B cell (primary cell): ENCODE measurements at regions not wholly inside any gene's neighbourhood (a gene's known extent, or its start where the extent isn't known, plus 50 kb on each side); places are given as distances from the start of the nearest gene placed in this dataset.

Experiments used
- ATAC-seq: fragments of 200-7000 bp; cut with Tn5 transposase; one replicate; pipeline ENCODE4 v1.10.0; 2021; ENCODE audit warnings: low read depth, mild to moderate bottlenecking, moderate number of reproducible peaks, moderate library complexity
- CTCF ChIA-PET: fragments of 350-600 bp; sonication (Branson Sonifier 250); formaldehyde crosslinking; loops from one replicate; lab custom pipeline; 2021; ENCODE audit warnings: antibody characterized with exemption, inconsistent platforms; lab: Charles Lee
- POLR2A ChIA-PET: fragments of 350-600 bp; sonication (Branson Sonifier 250); formaldehyde crosslinking; loops from one replicate; lab custom pipeline; 2021; ENCODE audit warnings: antibody characterized with exemption; lab: Charles Lee
- DNase-seq: peaks from one replicate; pipeline ENCODE4 v3.0.0; 2013
- H2AFZ ChIP-seq: 2 replicates; pipeline ENCODE4 v1.6.1; 2012; ENCODE audit warnings: mild to moderate bottlenecking, low read depth, low read length; ENCODE audit not compliant: insufficient read depth, poor library complexity, severe bottlenecking
- H3K27ac ChIP-seq, 2 donors: 1 replicate in 1 of 2; 2 replicates in 1 of 2; pipeline ENCODE4 v1.5.1; 2012 to 2013; ENCODE audit warnings: low read length in 2 of 2, mild to moderate bottlenecking in 2 of 2, moderate library complexity in 1 of 2
- H3K27me3 ChIP-seq, 4 experiments: fragments of 200-600 bp in 1 of 4; sonication (generic) in 1 of 4; replicated peaks in 1 of 4; 1 replicate in 2 of 4; 2 replicates in 2 of 4; pipeline versions ENCODE4 v1.6.1 to v1.7.0; 2013 to 2016; ENCODE audit warnings: low read length in 3 of 4, mild to moderate bottlenecking in 2 of 4, mixed read lengths in 1 of 4, moderate library complexity in 1 of 4; ENCODE audit not compliant: insufficient read depth in 4 of 4, control insufficient read depth in 3 of 4; ENCODE audit errors: control extremely low read depth in 1 of 4
- H3K36me3 ChIP-seq, 2 experiments: replicated peaks in 1 of 2; 1 replicate in 1 of 2; 2 replicates in 1 of 2; pipeline versions ENCODE4 v1.6.1 to v1.7.1; 2013; ENCODE audit warnings: low read length in 1 of 2; ENCODE audit not compliant: insufficient read depth in 2 of 2, control insufficient read depth in 1 of 2; ENCODE audit errors: control extremely low read depth in 1 of 2, extremely low read depth in 1 of 2
- H3K4me1 ChIP-seq, 2 donors: fragments of 200-600 bp in 1 of 2; sonication (generic) in 1 of 2; 1 replicate in 1 of 2; 2 replicates in 1 of 2; pipeline versions ENCODE4 v1.5.1 to v1.6.1; 2013 to 2017; ENCODE audit warnings: low read length in 2 of 2; ENCODE audit not compliant: control insufficient read depth in 2 of 2, insufficient read depth in 2 of 2
- H3K4me2 ChIP-seq: replicated peaks from 2 replicates; pipeline ENCODE3; 2012; ENCODE audit warnings: mild to moderate bottlenecking, low read depth, low read length; ENCODE audit not compliant: poor library complexity, severe bottlenecking
- H3K4me3 ChIP-seq, 5 experiments: fragments of 200-600 bp in 1 of 5; sonication (generic) in 1 of 5; 1 replicate in 3 of 5; 2 replicates in 2 of 5; pipeline versions ENCODE4 v1.5.1 to v1.7.0; 2011 to 2016; ENCODE audit warnings: low read length in 4 of 5, mild to moderate bottlenecking in 4 of 5, low read depth in 2 of 5, control low read depth in 1 of 5, moderate library complexity in 1 of 5; ENCODE audit not compliant: insufficient read depth in 1 of 5; ENCODE audit errors: control extremely low read depth in 1 of 5, extremely low read depth in 1 of 5
- H3K79me2 ChIP-seq: fragments of 200-600 bp; sonication (generic); one replicate; pipeline ENCODE4 v1.6.0; 2016; ENCODE audit warnings: low read length; ENCODE audit not compliant: control insufficient read depth, insufficient read depth
- H3K9ac ChIP-seq: fragments of 200-600 bp; sonication (generic); 2 replicates; pipeline ENCODE4 v1.6.1; 2017; ENCODE audit warnings: mild to moderate bottlenecking, low read length, moderate library complexity
- H3K9me3 ChIP-seq, 3 donors: one replicate each; pipeline versions ENCODE4 v1.6.1 to v1.7.1; 2013; ENCODE audit warnings: low read length in 2 of 3; ENCODE audit not compliant: control insufficient read depth in 2 of 3, insufficient read depth in 1 of 3; ENCODE audit errors: control extremely low read depth in 1 of 3
- H4K20me1 ChIP-seq: 2 replicates; pipeline ENCODE4 v1.6.0; 2012; ENCODE audit warnings: mild to moderate bottlenecking, low read length; ENCODE audit not compliant: insufficient read depth, control insufficient read depth, poor library complexity, severe bottlenecking
- H3K27ac Mint-ChIP-seq: one replicate; pipeline ENCODE4 v1.8.0; 2021; ENCODE audit warnings: mixed read lengths
- H3K27me3 Mint-ChIP-seq: one replicate; pipeline ENCODE4 v1.8.0; 2021; ENCODE audit warnings: mixed read lengths
- H3K4me1 Mint-ChIP-seq: one replicate; pipeline ENCODE4 v1.8.0; 2021; ENCODE audit warnings: mixed read lengths
- H3K4me3 Mint-ChIP-seq: one replicate; pipeline ENCODE4 v1.8.0; 2021; ENCODE audit warnings: mixed read lengths
- H3K9me3 Mint-ChIP-seq: one replicate; pipeline ENCODE4 v1.8.0; 2022; ENCODE audit warnings: mixed read lengths; ENCODE audit not compliant: insufficient read depth
- EZH2 ChIP-seq: IDR thresholded peaks from 2 replicates; pipeline ENCODE4 v1.6.1; 2012; ENCODE audit warnings: borderline replicate concordance, low read depth, mild to moderate bottlenecking, moderate library complexity, low read length; ENCODE audit not compliant: insufficient read depth, poor library complexity, severe bottlenecking
- WGBS: methylation state at CpG from one replicate; pipeline ENCODE4 v1.1.5; 2013; ENCODE audit warnings: missing lambda C conversion rate; ENCODE audit not compliant: insufficient coverage; 5-methylcytosine and 5-hydroxymethylcytosine counted together
- intact Hi-C: fragments of 100-400 bp; cut with micrococcal nuclease; formaldehyde crosslinking; loops from one replicate; pipeline ENCODE4 v1.10.0; 2022
- TF ChIP-seq, protein P1 (sequence below): fragments of 200-600 bp; IDR thresholded peaks from one replicate; pipeline ENCODE4 v1.8.0; 2022; ENCODE audit warnings: antibody characterized with exemption, mild to moderate bottlenecking

DNA sequence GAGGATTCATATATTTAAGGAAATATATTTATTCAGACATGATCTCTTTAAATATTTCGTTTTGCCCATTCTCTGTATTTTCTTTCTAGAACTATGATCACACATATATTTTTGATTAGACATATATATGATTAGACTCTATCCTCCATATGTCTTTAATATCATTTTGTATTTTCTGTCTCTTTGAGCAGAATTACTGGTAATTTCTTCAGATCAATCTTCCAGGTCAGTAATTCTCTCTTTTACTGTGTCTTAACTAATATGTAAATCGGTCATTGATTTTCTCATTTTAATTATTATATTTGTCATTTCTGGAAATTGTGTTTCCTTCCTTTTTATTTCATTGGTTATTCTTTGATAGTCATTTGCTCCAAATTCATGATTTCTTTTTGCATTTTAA is 586.2 kb downstream of the NR2F2 start:
- no peak for DNase-seq
- no peak for ATAC-seq
- intact Hi-C loops, result no loop called here
- H3K4me2 ChIP-seq, result no peak overlapping the region
- no peak for TF ChIP-seq EZH2
- Mint-ChIP-seq H3K4me3 (no peak overlapping the region), H3K4me1 (no peaks in the 10 kb centered on the region), H3K27ac (no peak overlapping the region), H3K9me3 (peaks cover 6% of the 10 kb centered on the region), H3K27me3 (no peaks in the 10 kb centered on the region)
- H3K27me3 ChIP-seq, result no peaks in the 10 kb centered on the region
- no peak overlapping the region for H3K4me3 ChIP-seq
- no peaks in the 10 kb centered on the region for H3K36me3 ChIP-seq
- H3K9ac ChIP-seq, result no peak overlapping the region
- H2AFZ ChIP-seq, result no peak overlapping the region
- whole genome bisulfite sequencing, result no CpG with 5 or more reads among the region's 2 CpGs
- H3K4me1 ChIP-seq, result no peaks in the 10 kb centered on the region
- H3K27ac ChIP-seq, result no peak overlapping the region
- ChIA-PET CTCF (no interaction called here), POLR2A (no interaction called here)
- peaks cover 1 to 8% (median 5%) of the 10 kb centered on the region in 3 donors for H3K9me3 ChIP-seq
- no peaks in the 10 kb centered on the region for H3K79me2 ChIP-seq
- no peaks in the 10 kb centered on the region for H4K20me1 ChIP-seq

DNA sequence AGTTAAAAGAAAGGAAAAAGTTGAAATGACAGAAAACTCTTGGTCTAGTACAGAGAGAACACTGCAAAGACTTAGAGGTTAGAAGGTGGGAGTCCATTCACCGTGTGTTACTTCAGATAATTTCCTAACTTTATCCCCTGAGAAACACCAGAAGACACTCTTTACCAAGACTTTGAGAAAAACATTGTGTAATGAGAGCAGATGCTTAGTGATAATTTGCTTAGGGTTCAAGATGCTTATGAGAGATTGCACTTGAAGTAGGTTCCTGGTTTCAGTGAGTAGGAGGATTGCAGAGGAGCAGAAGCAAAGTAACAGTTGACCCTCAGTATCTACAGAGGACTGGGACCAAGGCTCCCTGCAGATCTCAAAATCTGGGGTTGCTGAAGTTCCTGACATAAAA is 594.1 kb downstream of the NR2F2 start:
- no peaks in the 10 kb centered on the region for H3K79me2 ChIP-seq
- TF ChIP-seq, protein P1, sequence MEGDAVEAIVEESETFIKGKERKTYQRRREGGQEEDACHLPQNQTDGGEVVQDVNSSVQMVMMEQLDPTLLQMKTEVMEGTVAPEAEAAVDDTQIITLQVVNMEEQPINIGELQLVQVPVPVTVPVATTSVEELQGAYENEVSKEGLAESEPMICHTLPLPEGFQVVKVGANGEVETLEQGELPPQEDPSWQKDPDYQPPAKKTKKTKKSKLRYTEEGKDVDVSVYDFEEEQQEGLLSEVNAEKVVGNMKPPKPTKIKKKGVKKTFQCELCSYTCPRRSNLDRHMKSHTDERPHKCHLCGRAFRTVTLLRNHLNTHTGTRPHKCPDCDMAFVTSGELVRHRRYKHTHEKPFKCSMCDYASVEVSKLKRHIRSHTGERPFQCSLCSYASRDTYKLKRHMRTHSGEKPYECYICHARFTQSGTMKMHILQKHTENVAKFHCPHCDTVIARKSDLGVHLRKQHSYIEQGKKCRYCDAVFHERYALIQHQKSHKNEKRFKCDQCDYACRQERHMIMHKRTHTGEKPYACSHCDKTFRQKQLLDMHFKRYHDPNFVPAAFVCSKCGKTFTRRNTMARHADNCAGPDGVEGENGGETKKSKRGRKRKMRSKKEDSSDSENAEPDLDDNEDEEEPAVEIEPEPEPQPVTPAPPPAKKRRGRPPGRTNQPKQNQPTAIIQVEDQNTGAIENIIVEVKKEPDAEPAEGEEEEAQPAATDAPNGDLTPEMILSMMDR, result no peak
- no peak overlapping the region for H2AFZ ChIP-seq
- intact Hi-C loops, result no loop called here
- no peaks in the 10 kb centered on the region for H3K27me3 ChIP-seq
- Mint-ChIP-seq H3K27ac (no peak overlapping the region), H3K4me3 (no peak overlapping the region), H3K9me3 (peaks cover 4% of the 10 kb centered on the region), H3K4me1 (no peaks in the 10 kb centered on the region), H3K27me3 (no peaks in the 10 kb centered on the region)
- no peaks in the 10 kb centered on the region for H3K36me3 ChIP-seq
- H4K20me1 ChIP-seq, result no peaks in the 10 kb centered on the region
- no peak for ATAC-seq
- H3K4me1 ChIP-seq, result no peaks in the 10 kb centered on the region
- no peak for DNase-seq
- H3K9me3 ChIP-seq, result no peaks in the 10 kb centered on the region
- POLR2A ChIA-PET, result no interaction called here
- H3K27ac ChIP-seq, result no peak overlapping the region
- WGBS, result no CpG with 5 or more reads among the region's 1 CpG
- CTCF ChIA-PET, result no interaction called here
- no peak overlapping the region for H3K4me3 ChIP-seq
- no peak overlapping the region for H3K4me2 ChIP-seq
- H3K9ac ChIP-seq, result no peak overlapping the region
